HCT116 (cell line): ENCODE measurements at regions not wholly inside any gene's neighbourhood (a gene's known extent, or its start where the extent isn't known, plus 50 kb on each side); places are given as distances from the start of the nearest gene placed in this dataset.

Experiments used
- CTCF ChIP-seq, 3 experiments: fragments of 200-600 bp in 1 of 3; sonication (generic) in 1 of 3; IDR thresholded peaks in 2 of 3; conservative IDR thresholded peaks in 1 of 3; 2 replicates each; pipeline ENCODE4 v1.5.1; 2012 to 2017; ENCODE audit warnings: low read depth in 2 of 3, low read length in 2 of 3, antibody characterized with exemption in 1 of 3, borderline replicate concordance in 1 of 3, control low read depth in 1 of 3, mild to moderate bottlenecking in 1 of 3, mixed read lengths in 1 of 3, mixed run types in 1 of 3, moderate library complexity in 1 of 3; ENCODE audit not compliant: insufficient read depth in 1 of 3
- POLR2A ChIP-seq: IDR thresholded peaks from 2 replicates; pipeline ENCODE4 v1.7.0; 2011; ENCODE audit warnings: borderline replicate concordance; ENCODE audit not compliant: insufficient read depth, insufficient read length; ENCODE audit errors: extremely low read depth
- RAD21 ChIP-seq: IDR thresholded peaks from 2 replicates; pipeline ENCODE4 v1.6.1; 2012; ENCODE audit warnings: low read depth, mild to moderate bottlenecking

GRCh38 chr5:165626161-165626560 lies 2120.7 kb downstream of the MAT2B start:
- TF ChIP-seq POLR2A (no peak), RAD21 (no peak), CTCF (IDR thresholded peaks at IDR 0.05 in 2 of 3, conservative IDR thresholded peaks at IDR 0.05 in 1 of 3; ENCODE audit: borderline replicate concordance in 1 of 3, insufficient read depth in 1 of 3, low read depth in 2 of 3, low read length in 2 of 3) (no peak)
